ENCODE measurements at regions not wholly inside any gene's neighbourhood (a gene's known extent, or its start where the extent isn't known, plus 50 kb on each side); places are given as distances from the start of the nearest gene placed in this dataset.

- no peak for TF ChIP-seq REST (IDR thresholded peaks at IDR 0.05; ENCODE audit: unreplicated experiment)
- TF ChIP-seq CTCF (conservative IDR thresholded peaks at IDR 0.05; ENCODE audit: low read depth in 2 of 2): no peak
These were observed 148.4 kb downstream of the ALG10B start for GRCh38 chr12:38465020-38465419.

Measured in GM23338 (cell line).